Dedifferentiated amniotic fluid mesenchymal stem cell (primary cell): ENCODE measurements at regions not wholly inside any gene's neighbourhood (a gene's known extent, or its start where the extent isn't known, plus 50 kb on each side); places are given as distances from the start of the nearest gene placed in this dataset.

Source experiments
- DNase-seq: peaks from one replicate; pipeline ENCODE4 v3.0.0-alpha.2; 2016; ENCODE audit errors: extremely low spot score

GRCh38 chr4:146023334-146023967, 84.8 kb upstream of the ZNF827 start:
- no peak for DNase-seq

- no peak for DNase-seq
Observed at GRCh38 chr4:146022541-146022940, 83.9 kb upstream of the ZNF827 start.

GRCh38 chr4:146018247-146018646, 79.6 kb upstream of the ZNF827 start:
- DNase-seq = no peak

GRCh38 chr4:146004730-146005129, 66.1 kb upstream of the ZNF827 start:
- no peak for DNase-seq

- no peak for DNase-seq
Observed at GRCh38 chr4:145988628-145989027, 50.0 kb upstream of the ZNF827 start.
